ENCODE measurements at regions not wholly inside any gene's neighbourhood (a gene's known extent, or its start where the extent isn't known, plus 50 kb on each side); places are given as distances from the start of the nearest gene placed in this dataset.

DNA sequence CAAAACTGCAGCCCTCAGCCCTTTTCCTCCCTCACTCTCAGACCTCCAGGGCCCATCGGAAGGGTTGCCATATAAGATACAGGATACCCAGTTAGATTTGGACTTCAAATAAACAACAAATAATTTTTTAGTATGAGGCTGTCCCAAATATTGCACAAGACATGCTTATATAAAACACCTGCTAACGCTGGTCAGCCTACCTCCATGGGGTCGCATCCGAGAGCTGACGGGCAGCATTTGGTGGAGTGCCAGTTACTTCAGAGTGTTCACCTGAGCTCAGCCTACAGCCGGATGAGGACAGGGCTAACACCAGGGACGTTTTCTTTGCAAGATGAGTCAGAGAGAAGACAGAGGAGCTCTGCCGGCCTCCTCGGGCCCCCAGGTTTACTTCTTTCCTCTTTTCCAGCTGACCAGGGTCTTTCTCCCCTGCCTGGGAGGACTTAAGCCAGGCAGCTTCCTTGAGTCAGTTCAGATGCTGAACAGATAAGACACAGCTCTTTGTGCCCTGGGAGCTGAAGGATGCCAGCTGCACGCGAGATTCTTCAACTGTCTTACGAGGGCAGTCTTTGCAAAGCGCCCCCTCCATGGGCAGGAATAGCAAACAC is 141.2 kb upstream of the KCNG1 start:
- TF ChIP-seq, protein P1, sequence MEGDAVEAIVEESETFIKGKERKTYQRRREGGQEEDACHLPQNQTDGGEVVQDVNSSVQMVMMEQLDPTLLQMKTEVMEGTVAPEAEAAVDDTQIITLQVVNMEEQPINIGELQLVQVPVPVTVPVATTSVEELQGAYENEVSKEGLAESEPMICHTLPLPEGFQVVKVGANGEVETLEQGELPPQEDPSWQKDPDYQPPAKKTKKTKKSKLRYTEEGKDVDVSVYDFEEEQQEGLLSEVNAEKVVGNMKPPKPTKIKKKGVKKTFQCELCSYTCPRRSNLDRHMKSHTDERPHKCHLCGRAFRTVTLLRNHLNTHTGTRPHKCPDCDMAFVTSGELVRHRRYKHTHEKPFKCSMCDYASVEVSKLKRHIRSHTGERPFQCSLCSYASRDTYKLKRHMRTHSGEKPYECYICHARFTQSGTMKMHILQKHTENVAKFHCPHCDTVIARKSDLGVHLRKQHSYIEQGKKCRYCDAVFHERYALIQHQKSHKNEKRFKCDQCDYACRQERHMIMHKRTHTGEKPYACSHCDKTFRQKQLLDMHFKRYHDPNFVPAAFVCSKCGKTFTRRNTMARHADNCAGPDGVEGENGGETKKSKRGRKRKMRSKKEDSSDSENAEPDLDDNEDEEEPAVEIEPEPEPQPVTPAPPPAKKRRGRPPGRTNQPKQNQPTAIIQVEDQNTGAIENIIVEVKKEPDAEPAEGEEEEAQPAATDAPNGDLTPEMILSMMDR (IDR thresholded peaks at IDR 0.05) = no peak
- TF ChIP-seq POLR2A (IDR thresholded peaks at IDR 0.05) = no peak

Measured in lower leg skin (tissue), 3 donors.